H9 (cell line): ENCODE measurements at regions not wholly inside any gene's neighbourhood (a gene's known extent, or its start where the extent isn't known, plus 50 kb on each side); places are given as distances from the start of the nearest gene placed in this dataset.

Experiments
- DNase-seq: peaks from one replicate; pipeline ENCODE4 v3.0.0-alpha.2; 2017
- H2AFZ ChIP-seq: one replicate; pipeline ENCODE4 v1.6.1; 2013; ENCODE audit warnings: mild to moderate bottlenecking, low read length, control low read depth, moderate library complexity
- H2AK5ac ChIP-seq: 2 replicates; pipeline ENCODE4 v1.6.1; 2013; ENCODE audit warnings: low read length, control low read depth, mixed read lengths; ENCODE audit not compliant: insufficient read length
- H2BK120ac ChIP-seq: one replicate; pipeline ENCODE4 v1.6.1; 2013; ENCODE audit warnings: low read depth, mild to moderate bottlenecking, low read length, control low read depth, inconsistent platforms; ENCODE audit not compliant: poor library complexity, severe bottlenecking
- H2BK12ac ChIP-seq: 2 replicates; pipeline ENCODE4 v1.6.1; 2013; ENCODE audit warnings: low read length, control low read depth, mixed read lengths, low read depth; ENCODE audit not compliant: insufficient read length
- H2BK15ac ChIP-seq: 2 replicates; pipeline ENCODE4 v1.6.1; 2013; ENCODE audit warnings: low read depth, low read length, control low read depth
- H2BK20ac ChIP-seq: one replicate; pipeline ENCODE4 v1.6.1; 2013; ENCODE audit warnings: low read depth, mild to moderate bottlenecking, low read length, control low read depth, inconsistent platforms; ENCODE audit not compliant: poor library complexity, severe bottlenecking
- H2BK5ac ChIP-seq: 2 replicates; pipeline ENCODE4 v1.6.1; 2013; ENCODE audit warnings: low read length, control low read depth, mixed read lengths; ENCODE audit not compliant: insufficient read length
- H3K14ac ChIP-seq: 2 replicates; pipeline ENCODE4 v1.6.1; 2013; ENCODE audit warnings: low read length, control low read depth; ENCODE audit not compliant: insufficient read depth
- H3K18ac ChIP-seq: 2 replicates; pipeline ENCODE4 v1.6.1; 2013; ENCODE audit warnings: low read depth, mild to moderate bottlenecking, mixed read lengths, low read length, control low read depth; ENCODE audit not compliant: insufficient read length
- H3K23ac ChIP-seq: 2 replicates; pipeline ENCODE4 v1.6.1; 2013; ENCODE audit warnings: low read length, control low read depth, mixed read lengths, low read depth; ENCODE audit not compliant: insufficient read length
- H3K23me2 ChIP-seq: 2 replicates; pipeline ENCODE4 v1.6.1; 2013; ENCODE audit warnings: low read depth, mild to moderate bottlenecking, mixed read lengths, low read length, control low read depth; ENCODE audit not compliant: insufficient read length, poor library complexity, severe bottlenecking
- H3K27ac ChIP-seq: 2 replicates; pipeline ENCODE4 v1.5.1; 2013; ENCODE audit warnings: low read length, control low read depth, mixed read lengths, low read depth; ENCODE audit not compliant: insufficient read length
- H3K27me3 ChIP-seq: 2 replicates; pipeline ENCODE4 v1.6.1; 2013; ENCODE audit warnings: low read length, control low read depth, inconsistent platforms; ENCODE audit not compliant: insufficient read depth
- H3K4ac ChIP-seq: 2 replicates; pipeline ENCODE4 v1.6.1; 2013; ENCODE audit warnings: low read depth, mild to moderate bottlenecking, control low read depth, inconsistent platforms, low read length, moderate library complexity
- H3K4me1 ChIP-seq: 2 replicates; pipeline ENCODE4 v1.6.1; 2013; ENCODE audit warnings: low read length, control low read depth, inconsistent platforms; ENCODE audit not compliant: insufficient read depth
- H3K4me2 ChIP-seq: 2 replicates; pipeline ENCODE4 v1.6.1; 2013; ENCODE audit warnings: low read length, control low read depth, mixed read lengths; ENCODE audit not compliant: insufficient read length, insufficient read depth
- H3K56ac ChIP-seq: 2 replicates; pipeline ENCODE4 v1.6.1; 2013; ENCODE audit warnings: low read depth, mild to moderate bottlenecking, mixed read lengths, low read length, control low read depth; ENCODE audit not compliant: insufficient read length
- H3K79me1 ChIP-seq: 2 replicates; pipeline ENCODE4 v1.6.1; 2013; ENCODE audit warnings: low read depth, mild to moderate bottlenecking, moderate library complexity, low read length, control low read depth, inconsistent platforms; ENCODE audit not compliant: insufficient read depth, poor library complexity, severe bottlenecking
- H3K79me2 ChIP-seq: 2 replicates; pipeline ENCODE4 v1.6.1; 2013; ENCODE audit warnings: low read length, control low read depth, inconsistent platforms; ENCODE audit not compliant: insufficient read depth
- H3K9ac ChIP-seq: 2 replicates; pipeline ENCODE4 v1.6.1; 2013; ENCODE audit warnings: low read length, control low read depth, mixed read lengths; ENCODE audit not compliant: insufficient read length; ENCODE audit errors: extremely low read depth
- H3K9me3 ChIP-seq: one replicate; pipeline ENCODE4 v1.6.1; 2013; ENCODE audit warnings: low read depth, low read length, inconsistent platforms; ENCODE audit not compliant: control insufficient read depth
- H3T11ph ChIP-seq: one replicate; pipeline ENCODE4 v1.6.1; 2013; ENCODE audit warnings: mild to moderate bottlenecking, low read length, control low read depth, inconsistent platforms
- H4K20me1 ChIP-seq: one replicate; pipeline ENCODE4 v1.6.1; 2013; ENCODE audit not compliant: control insufficient read depth, insufficient read length, insufficient read depth
- H4K5ac ChIP-seq: 2 replicates; pipeline ENCODE4 v1.6.1; 2013; ENCODE audit warnings: low read depth, mild to moderate bottlenecking, mixed read lengths, low read length, control low read depth; ENCODE audit not compliant: insufficient read length
- H4K8ac ChIP-seq: replicated peaks from 2 replicates; pipeline ENCODE4 v1.6.1; 2013; ENCODE audit warnings: low read length, control low read depth, mixed read lengths, low read depth; ENCODE audit not compliant: insufficient read length
- H4K91ac ChIP-seq: 2 replicates; pipeline ENCODE4 v1.6.1; 2013; ENCODE audit warnings: low read depth, mild to moderate bottlenecking, moderate library complexity, mixed read lengths, low read length, control low read depth; ENCODE audit not compliant: insufficient read length
- H3K27ac Mint-ChIP-seq, 3 experiments: 2 replicates in 2 of 3; 3 replicates in 1 of 3; pipeline ENCODE4 v1.8.0; 2020 to 2021; ENCODE audit warnings: mixed read lengths in 3 of 3, mild to moderate bottlenecking in 1 of 3, moderate library complexity in 1 of 3
- H3K27me3 Mint-ChIP-seq: 2 replicates; pipeline ENCODE4 v1.8.0; 2021; ENCODE audit warnings: low read depth, mild to moderate bottlenecking, moderate library complexity, mixed read lengths
- H3K36me3 Mint-ChIP-seq, 3 experiments: 2 replicates in 2 of 3; 3 replicates in 1 of 3; pipeline ENCODE4 v1.8.0; 2020 to 2021; ENCODE audit warnings: low read depth in 3 of 3, mixed read lengths in 3 of 3; ENCODE audit not compliant: insufficient read depth in 1 of 3
- H3K4me1 Mint-ChIP-seq, 2 experiments: 2 replicates each; pipeline ENCODE4 v1.8.0; 2020; ENCODE audit warnings: mixed read lengths in 2 of 2
- H3K4me3 Mint-ChIP-seq, 2 experiments: 2 replicates in 1 of 2; 3 replicates in 1 of 2; pipeline ENCODE4 v1.8.0; 2020 to 2021; ENCODE audit warnings: mild to moderate bottlenecking in 2 of 2, mixed read lengths in 2 of 2, moderate library complexity in 1 of 2
- H3K9me3 Mint-ChIP-seq, 2 experiments: 2 replicates in 1 of 2; 3 replicates in 1 of 2; pipeline ENCODE4 v1.8.0; 2020; ENCODE audit warnings: mild to moderate bottlenecking in 2 of 2, mixed read lengths in 2 of 2, moderate library complexity in 1 of 2
- WGBS: extraction: QIAGEN DNeasy Blood & Tissue Kit; methylation state at CpG from one replicate; pipeline ENCODE4 v1.1.7; 2013; ENCODE audit warnings: missing lambda C conversion rate, low lambda C conversion rate, mixed read lengths; ENCODE audit not compliant: insufficient read length; ENCODE audit errors: extremely low coverage; 5-methylcytosine and 5-hydroxymethylcytosine counted together
- TF ChIP-seq, protein P1 (sequence below): fragments of 200-600 bp; sonication (generic); conservative IDR thresholded peaks from 3 replicates; pipeline ENCODE4 v1.8.0; 2021; ENCODE audit warnings: antibody characterized with exemption, mild to moderate bottlenecking

GRCh38 chr1:95778217-95778616, 544.2 kb downstream of the RWDD3 start:
- H2BK120ac ChIP-seq, result no peak overlapping the region
- H4K91ac ChIP-seq, result no peak overlapping the region
- H4K5ac ChIP-seq, result no peak overlapping the region
- H3K4me1 Mint-ChIP-seq, result peaks cover 7 to 9% of the 10 kb centered on the region in 2 experiments
- no peak overlapping the region for H3K27ac Mint-ChIP-seq
- H4K20me1 ChIP-seq, result no peaks in the 10 kb centered on the region
- no peak overlapping the region for H3K56ac ChIP-seq
- no peak overlapping the region for H2AFZ ChIP-seq
- no peak overlapping the region for H2BK15ac ChIP-seq
- no peak overlapping the region for H2BK5ac ChIP-seq
- peaks cover 0 to 4% (median 0%) of the 10 kb centered on the region in 3 experiments; a peak in 1 of 7 replicates for H3K36me3 Mint-ChIP-seq
- peaks cover 0 to 2% of the 10 kb centered on the region in 2 experiments; a peak in 2 of 5 replicates for H3K9me3 Mint-ChIP-seq
- no peak overlapping the region for H3K27ac ChIP-seq
- no peak overlapping the region for H4K8ac ChIP-seq
- no peak overlapping the region for H3T11ph ChIP-seq
- no peaks in the 10 kb centered on the region for H3K79me2 ChIP-seq
- H3K4ac ChIP-seq, result no peak overlapping the region
- no peaks in the 10 kb centered on the region for H3K27me3 Mint-ChIP-seq
- H2BK12ac ChIP-seq, result no peak overlapping the region
- H3K79me1 ChIP-seq, result no peaks in the 10 kb centered on the region
- TF ChIP-seq, protein P1, sequence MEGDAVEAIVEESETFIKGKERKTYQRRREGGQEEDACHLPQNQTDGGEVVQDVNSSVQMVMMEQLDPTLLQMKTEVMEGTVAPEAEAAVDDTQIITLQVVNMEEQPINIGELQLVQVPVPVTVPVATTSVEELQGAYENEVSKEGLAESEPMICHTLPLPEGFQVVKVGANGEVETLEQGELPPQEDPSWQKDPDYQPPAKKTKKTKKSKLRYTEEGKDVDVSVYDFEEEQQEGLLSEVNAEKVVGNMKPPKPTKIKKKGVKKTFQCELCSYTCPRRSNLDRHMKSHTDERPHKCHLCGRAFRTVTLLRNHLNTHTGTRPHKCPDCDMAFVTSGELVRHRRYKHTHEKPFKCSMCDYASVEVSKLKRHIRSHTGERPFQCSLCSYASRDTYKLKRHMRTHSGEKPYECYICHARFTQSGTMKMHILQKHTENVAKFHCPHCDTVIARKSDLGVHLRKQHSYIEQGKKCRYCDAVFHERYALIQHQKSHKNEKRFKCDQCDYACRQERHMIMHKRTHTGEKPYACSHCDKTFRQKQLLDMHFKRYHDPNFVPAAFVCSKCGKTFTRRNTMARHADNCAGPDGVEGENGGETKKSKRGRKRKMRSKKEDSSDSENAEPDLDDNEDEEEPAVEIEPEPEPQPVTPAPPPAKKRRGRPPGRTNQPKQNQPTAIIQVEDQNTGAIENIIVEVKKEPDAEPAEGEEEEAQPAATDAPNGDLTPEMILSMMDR, result no peak
- H3K23me2 ChIP-seq, result no peaks in the 10 kb centered on the region
- WGBS, result no CpG with 5 or more reads among the region's 2 CpGs
- H2AK5ac ChIP-seq, result no peak overlapping the region
- no peaks in the 10 kb centered on the region for H3K27me3 ChIP-seq
- no peak overlapping the region for H3K4me3 Mint-ChIP-seq
- H2BK20ac ChIP-seq, result no peak overlapping the region
- H3K23ac ChIP-seq, result no peak overlapping the region
- H3K9ac ChIP-seq, result no peak overlapping the region
- no peak overlapping the region for H3K18ac ChIP-seq
- no peaks in the 10 kb centered on the region for H3K9me3 ChIP-seq
- no peaks in the 10 kb centered on the region for H3K4me1 ChIP-seq
- H3K14ac ChIP-seq, result no peak overlapping the region
- no peak for DNase-seq
- no peak overlapping the region for H3K4me2 ChIP-seq
